ENCODE measurements at regions not wholly inside any gene's neighbourhood (a gene's known extent, or its start where the extent isn't known, plus 50 kb on each side); places are given as distances from the start of the nearest gene placed in this dataset.
"Not testable (repeated sequence)": the region's sequence is repeated elsewhere in the genome, so short reads cannot be mapped to it uniquely, and the experiment has no call there.

- DNase-seq: no peak
These were observed 523.4 kb downstream of the TENT5A start for GRCh38 chr6:81228912-81229555.

GRCh38 chr6:81226957-81227356 lies 525.5 kb downstream of the TENT5A start:
- DNase-seq: no peak

- DNase-seq: no peak
These were observed 535.8 kb downstream of the TENT5A start for GRCh38 chr6:81216668-81217067.

- no peak for DNase-seq
These were observed 537.4 kb downstream of the TENT5A start for GRCh38 chr6:81215092-81215432.

GRCh38 chr6:81214414-81215091 lies 537.9 kb downstream of the TENT5A start:
- DNase-seq: no peak

GRCh38 chr6:81204731-81205130 lies 547.8 kb downstream of the TENT5A start:
- no peak for DNase-seq

- no peak for DNase-seq
These were observed 558.1 kb downstream of the TENT5A start for GRCh38 chr6:81194374-81194773.

- DNase-seq: no peak
These were observed 580.3 kb downstream of the TENT5A start for GRCh38 chr6:81172056-81172740.

GRCh38 chr6:81169166-81169565 lies 583.3 kb downstream of the TENT5A start:
- no peak for DNase-seq

GRCh38 chr6:81166770-81167169 lies 585.7 kb downstream of the TENT5A start:
- no peak for DNase-seq

- DNase-seq: no peak
These were observed 593.5 kb downstream of the TENT5A start for GRCh38 chr6:81158956-81159355.

GRCh38 chr6:81148751-81149150 lies 603.7 kb downstream of the TENT5A start:
- DNase-seq: no peak

- DNase-seq: no peak
These were observed 607.0 kb downstream of the TENT5A start for GRCh38 chr6:81145506-81145905.

GRCh38 chr6:81144346-81144745 lies 608.1 kb downstream of the TENT5A start:
- DNase-seq: no peak

GRCh38 chr6:81138236-81138635 lies 614.2 kb downstream of the TENT5A start:
- no peak for DNase-seq

- DNase-seq: no peak
These were observed 621.5 kb downstream of the TENT5A start for GRCh38 chr6:81130969-81131368.

GRCh38 chr6:81130061-81130460 lies 622.4 kb downstream of the TENT5A start:
- DNase-seq: no peak

- no peak for DNase-seq
These were observed 623.8 kb downstream of the TENT5A start for GRCh38 chr6:81128671-81129070.

GRCh38 chr6:81126150-81126549 lies 626.3 kb downstream of the TENT5A start:
- DNase-seq: no peak

- no peak for DNase-seq
These were observed 632.2 kb downstream of the TENT5A start for GRCh38 chr6:81120280-81120679.

GRCh38 chr6:81105998-81106397 lies 646.5 kb downstream of the TENT5A start:
- DNase-seq: no peak

GRCh38 chr6:81098109-81098814 lies 654.2 kb downstream of the TENT5A start:
- no peak for DNase-seq

- DNase-seq: not testable (repeated sequence)
These were observed 656.0 kb downstream of the TENT5A start for GRCh38 chr6:81096464-81096863.

- no peak for DNase-seq
These were observed 659.4 kb downstream of the TENT5A start for GRCh38 chr6:81093051-81093450.

Data from CD4-positive, alpha-beta T cell treated with Interleukin-10 for 1 hour (primary cell).